WTC11 (cell line): ENCODE measurements at regions not wholly inside any gene's neighbourhood (a gene's known extent, or its start where the extent isn't known, plus 50 kb on each side); places are given as distances from the start of the nearest gene placed in this dataset.

Experiments used
- ATAC-seq: fragments of 200-7000 bp; cut with Tn5 transposase; 2 replicates; pipeline ENCODE4 v1.10.0; 2021; ENCODE audit warnings: mild to moderate bottlenecking, moderate library complexity
- CTCF ChIA-PET: fragments of 300-600 bp; sonication (Branson Sonifier 250); formaldehyde crosslinking; loops from one replicate; lab custom pipeline; 2021; ENCODE audit warnings: antibody characterized with exemption; lab: Charles Lee
- POLR2A ChIA-PET: fragments of 350-600 bp; sonication (Branson Sonifier 250); formaldehyde crosslinking; loops from one replicate; lab custom pipeline; 2021; ENCODE audit warnings: antibody characterized with exemption; lab: Charles Lee
- DNase-seq: peaks from one replicate; pipeline ENCODE4 v3.0.0; 2021; ENCODE audit warnings: low spot score
- H3K27ac Mint-ChIP-seq: 2 replicates; pipeline ENCODE4 v1.8.0; 2021; ENCODE audit warnings: mixed read lengths
- H3K27me3 Mint-ChIP-seq: 2 replicates; pipeline ENCODE4 v1.8.0; 2021; ENCODE audit warnings: low read depth, mild to moderate bottlenecking, moderate library complexity, mixed read lengths
- H3K36me3 Mint-ChIP-seq: 2 replicates; pipeline ENCODE4 v1.8.0; 2021; ENCODE audit warnings: mixed read lengths
- H3K4me1 Mint-ChIP-seq: 2 replicates; pipeline ENCODE4 v1.8.0; 2022; ENCODE audit warnings: mixed read lengths
- H3K4me3 Mint-ChIP-seq: 2 replicates; pipeline ENCODE4 v1.8.0; 2021; ENCODE audit warnings: mild to moderate bottlenecking, moderate library complexity, mixed read lengths
- H3K9me3 Mint-ChIP-seq: 2 replicates; pipeline ENCODE4 v1.8.0; 2021; ENCODE audit warnings: mixed read lengths
- AFF4 ChIP-seq: sonication (generic); formaldehyde crosslinking; IDR thresholded peaks from 2 replicates; pipeline ENCODE4 v1.8.1; 2023; ENCODE audit warnings: mild to moderate bottlenecking, missing genetic modification reagents, borderline replicate concordance
- ATF1 ChIP-seq: sonication (generic); formaldehyde crosslinking; IDR thresholded peaks from 2 replicates; pipeline ENCODE4 v1.8.1; 2023; ENCODE audit warnings: mild to moderate bottlenecking, moderate library complexity, missing genetic modification reagents
- ATF6 ChIP-seq: sonication (generic); formaldehyde crosslinking; IDR thresholded peaks from 2 replicates; pipeline ENCODE4 v1.8.1; 2023; ENCODE audit warnings: mild to moderate bottlenecking, missing genetic modification reagents
- E2F1 ChIP-seq: sonication (generic); formaldehyde crosslinking; IDR thresholded peaks from 2 replicates; pipeline ENCODE4 v1.8.0; 2022; ENCODE audit warnings: mild to moderate bottlenecking, missing genetic modification reagents
- E2F4 ChIP-seq: sonication (generic); formaldehyde crosslinking; IDR thresholded peaks from 2 replicates; pipeline ENCODE4 v1.8.1; 2022; ENCODE audit warnings: low read depth, mild to moderate bottlenecking, moderate library complexity, missing genetic modification reagents, borderline replicate concordance
- GTF2I ChIP-seq: fragments of 250-450 bp; sonication (Bioruptor Pico); conservative IDR thresholded peaks from 2 replicates; pipeline ENCODE4 v1.4.0; 2021; ENCODE audit warnings: mild to moderate bottlenecking
- NFYB ChIP-seq: sonication (generic); formaldehyde crosslinking; conservative IDR thresholded peaks from 2 replicates; pipeline ENCODE4 v1.8.0; 2022; ENCODE audit warnings: low read depth, missing genetic modification reagents
- PREB ChIP-seq: sonication (generic); formaldehyde crosslinking; IDR thresholded peaks from 2 replicates; pipeline ENCODE4 v1.8.1; 2022; ENCODE audit warnings: mild to moderate bottlenecking, missing genetic modification reagents, moderate library complexity, borderline replicate concordance
- TEAD4 ChIP-seq: sonication (generic); formaldehyde crosslinking; IDR thresholded peaks from 2 replicates; pipeline ENCODE4 v1.8.0; 2022; ENCODE audit warnings: mild to moderate bottlenecking, missing genetic modification reagents
- TP53 ChIP-seq: sonication (generic); formaldehyde crosslinking; IDR thresholded peaks from 2 replicates; pipeline ENCODE4 v1.8.1; 2023; ENCODE audit warnings: mild to moderate bottlenecking, missing genetic modification reagents
- USF2 ChIP-seq: sonication (generic); formaldehyde crosslinking; IDR thresholded peaks from 2 replicates; pipeline ENCODE4 v1.8.1; 2023; ENCODE audit warnings: mild to moderate bottlenecking, missing genetic modification reagents, moderate library complexity
- ZNF121 ChIP-seq: sonication (generic); formaldehyde crosslinking; IDR thresholded peaks from 2 replicates; pipeline ENCODE4 v1.8.0; 2023; ENCODE audit warnings: missing genetic modification reagents
- ZNF281 ChIP-seq: sonication (generic); formaldehyde crosslinking; IDR thresholded peaks from 2 replicates; pipeline ENCODE4 v1.8.0; 2023; ENCODE audit warnings: mild to moderate bottlenecking, missing genetic modification reagents
- ZNF396 ChIP-seq: fragments of 250-450 bp; sonication (Bioruptor Pico); IDR thresholded peaks from 2 replicates; pipeline ENCODE4 v1.8.0; 2021; ENCODE audit warnings: mild to moderate bottlenecking, moderate library complexity, borderline replicate concordance
- ZNF512 ChIP-seq: sonication (generic); formaldehyde crosslinking; IDR thresholded peaks from 2 replicates; pipeline ENCODE4 v1.8.1; 2022; ENCODE audit warnings: missing genetic modification reagents, borderline replicate concordance
- ZSCAN18 ChIP-seq: fragments of 250-450 bp; sonication (Bioruptor Pico); IDR thresholded peaks from 2 replicates; pipeline ENCODE4 v2.1.2; 2022; ENCODE audit warnings: mild to moderate bottlenecking, moderate library complexity

- Mint-ChIP-seq H3K9me3 (no peaks in the 10 kb centered on the region), H3K36me3 (no peaks in the 10 kb centered on the region), H3K27me3 (no peaks in the 10 kb centered on the region), H3K4me3 (no peak overlapping the region), H3K4me1 (no peaks in the 10 kb centered on the region), H3K27ac (no peak overlapping the region)
- CTCF ChIA-PET, result no interaction called here
- TF ChIP-seq ATF1 (no peak), PREB (CRISPR knock-in tag) (no peak), GTF2I (CRISPR knock-in tag) (no peak), TP53 (CRISPR knock-in tag) (no peak), TEAD4 (no peak), ZNF281 (CRISPR knock-in tag) (no peak), E2F1 (no peak), AFF4 (CRISPR knock-in tag) (no peak), ZNF121 (CRISPR knock-in tag) (no peak), ZSCAN18 (CRISPR knock-in tag) (no peak), E2F4 (CRISPR knock-in tag) (no peak), ZNF396 (CRISPR knock-in tag) (no peak), USF2 (no peak), ZNF512 (CRISPR knock-in tag) (no peak), NFYB (no peak), ATF6 (CRISPR knock-in tag) (no peak)
- no peak for ATAC-seq
- no peak for DNase-seq
- POLR2A ChIA-PET, result no interaction called here
These were observed 1516.4 kb upstream of the PABPC4L start for GRCh38 chr4:135718019-135718418.
